Activated CD8-positive, alpha-beta T cell treated with anti-CD3 and anti-CD28 coated beads for 36 hours (primary cell): ENCODE measurements at regions not wholly inside any gene's neighbourhood (a gene's known extent, or its start where the extent isn't known, plus 50 kb on each side); places are given as distances from the start of the nearest gene placed in this dataset.

Source experiments
- ATAC-seq: fragments of 200-7000 bp; cut with Tn5 transposase; one replicate; pipeline ENCODE4 v1.10.0; 2021; ENCODE audit warnings: mild to moderate bottlenecking, moderate library complexity
- CTCF ChIA-PET: fragments of 350-600 bp; sonication (Branson Sonifier 250); formaldehyde crosslinking; loops from one replicate; lab custom pipeline; 2021; ENCODE audit warnings: antibody characterized with exemption; lab: Charles Lee
- POLR2A ChIA-PET: fragments of 350-600 bp; sonication (Branson Sonifier 250); formaldehyde crosslinking; loops from one replicate; lab custom pipeline; 2021; ENCODE audit warnings: antibody characterized with exemption; lab: Charles Lee
- DNase-seq: peaks from one replicate; pipeline ENCODE4 v3.0.0-alpha.2; 2020
- H3K27ac Mint-ChIP-seq: one replicate; pipeline ENCODE4 v1.8.0; 2021; ENCODE audit warnings: mild to moderate bottlenecking, mixed read lengths
- H3K27me3 Mint-ChIP-seq: one replicate; pipeline ENCODE4 v1.8.0; 2021; ENCODE audit warnings: mixed read lengths
- H3K36me3 Mint-ChIP-seq: one replicate; pipeline ENCODE4 v1.8.0; 2021; ENCODE audit warnings: low read depth, mixed read lengths
- H3K4me1 Mint-ChIP-seq: one replicate; pipeline ENCODE4 v1.8.0; 2021; ENCODE audit warnings: low read depth, mixed read lengths
- H3K4me3 Mint-ChIP-seq: one replicate; pipeline ENCODE4 v1.8.0; 2021; ENCODE audit warnings: mild to moderate bottlenecking, moderate library complexity, mixed read lengths
- H3K9me3 Mint-ChIP-seq: one replicate; pipeline ENCODE4 v1.8.0; 2021; ENCODE audit warnings: mixed read lengths
- intact Hi-C: fragments of 100-400 bp; cut with micrococcal nuclease; formaldehyde crosslinking; loops from one replicate; pipeline ENCODE4 v1.10.0; 2022
- TF ChIP-seq, protein P1 (sequence below): fragments of 200-600 bp; IDR thresholded peaks from one replicate; pipeline ENCODE4 v1.8.0; 2022; ENCODE audit warnings: antibody characterized with exemption, mild to moderate bottlenecking

DNA sequence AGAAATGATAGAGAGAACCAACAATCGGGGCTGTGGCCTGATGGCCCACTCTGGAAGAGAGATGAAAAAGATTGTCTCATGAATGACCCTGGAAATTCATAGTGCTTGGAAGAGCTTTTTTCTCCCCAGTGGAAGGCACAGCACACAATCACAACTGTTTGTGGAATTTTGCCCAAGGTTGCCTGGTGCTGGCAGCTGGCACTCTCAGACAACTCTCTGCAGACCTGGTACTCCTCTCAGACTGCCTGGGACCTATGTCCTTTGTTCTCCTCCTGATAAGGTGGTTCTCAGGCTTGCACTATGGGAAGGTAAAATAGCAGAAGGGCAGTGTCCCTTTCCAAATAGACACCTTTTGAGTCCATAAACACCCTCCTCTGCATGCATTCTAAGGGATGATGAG, 144.1 kb upstream of the SEL1L start:
- H3K27me3 Mint-ChIP-seq: peaks cover 9% of the 10 kb centered on the region
- intact Hi-C loops: no loop called here
- no peak overlapping the region for H3K27ac Mint-ChIP-seq
- ChIA-PET POLR2A (no interaction called here), CTCF (no interaction called here)
- ATAC-seq (no peak), DNase-seq (no peak)
- H3K36me3 Mint-ChIP-seq: no peaks in the 10 kb centered on the region
- no peaks in the 10 kb centered on the region for H3K9me3 Mint-ChIP-seq
- H3K4me1 Mint-ChIP-seq: no peaks in the 10 kb centered on the region
- no peak overlapping the region for H3K4me3 Mint-ChIP-seq
- TF ChIP-seq, protein P1, sequence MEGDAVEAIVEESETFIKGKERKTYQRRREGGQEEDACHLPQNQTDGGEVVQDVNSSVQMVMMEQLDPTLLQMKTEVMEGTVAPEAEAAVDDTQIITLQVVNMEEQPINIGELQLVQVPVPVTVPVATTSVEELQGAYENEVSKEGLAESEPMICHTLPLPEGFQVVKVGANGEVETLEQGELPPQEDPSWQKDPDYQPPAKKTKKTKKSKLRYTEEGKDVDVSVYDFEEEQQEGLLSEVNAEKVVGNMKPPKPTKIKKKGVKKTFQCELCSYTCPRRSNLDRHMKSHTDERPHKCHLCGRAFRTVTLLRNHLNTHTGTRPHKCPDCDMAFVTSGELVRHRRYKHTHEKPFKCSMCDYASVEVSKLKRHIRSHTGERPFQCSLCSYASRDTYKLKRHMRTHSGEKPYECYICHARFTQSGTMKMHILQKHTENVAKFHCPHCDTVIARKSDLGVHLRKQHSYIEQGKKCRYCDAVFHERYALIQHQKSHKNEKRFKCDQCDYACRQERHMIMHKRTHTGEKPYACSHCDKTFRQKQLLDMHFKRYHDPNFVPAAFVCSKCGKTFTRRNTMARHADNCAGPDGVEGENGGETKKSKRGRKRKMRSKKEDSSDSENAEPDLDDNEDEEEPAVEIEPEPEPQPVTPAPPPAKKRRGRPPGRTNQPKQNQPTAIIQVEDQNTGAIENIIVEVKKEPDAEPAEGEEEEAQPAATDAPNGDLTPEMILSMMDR: no peak

DNA sequence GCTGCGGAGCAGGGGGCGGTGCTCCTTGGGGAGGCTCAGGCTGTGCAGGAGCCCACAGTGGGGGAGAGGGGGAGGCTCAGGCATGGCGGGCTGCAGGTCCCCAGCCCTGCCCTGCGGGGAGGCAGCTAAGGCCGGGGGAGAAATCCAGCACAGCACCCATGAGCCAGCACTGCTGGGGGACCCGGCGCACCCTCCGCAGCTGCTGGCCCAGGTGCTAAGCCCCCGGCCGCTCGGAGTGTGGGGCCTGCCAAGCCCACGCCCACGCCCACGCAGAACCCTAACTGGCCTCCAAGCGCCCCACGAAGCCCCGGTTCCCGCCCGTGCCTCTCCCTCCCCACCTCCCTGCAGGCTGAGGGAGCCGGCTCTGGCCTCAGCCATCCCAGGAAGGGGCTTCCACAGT, 145.6 kb upstream of the SEL1L start:
- H3K9me3 Mint-ChIP-seq: no peaks in the 10 kb centered on the region
- no peaks in the 10 kb centered on the region for H3K36me3 Mint-ChIP-seq
- CTCF ChIA-PET: no interaction called here
- no peaks in the 10 kb centered on the region for H3K4me1 Mint-ChIP-seq
- ATAC-seq (no peak), DNase-seq (no peak)
- intact Hi-C loops: no loop called here
- TF ChIP-seq, protein P1: no peak
- H3K27ac Mint-ChIP-seq: no peak overlapping the region
- POLR2A ChIA-PET: no interaction called here
- no peak overlapping the region for H3K4me3 Mint-ChIP-seq
- peaks cover 8% of the 10 kb centered on the region for H3K27me3 Mint-ChIP-seq

DNA sequence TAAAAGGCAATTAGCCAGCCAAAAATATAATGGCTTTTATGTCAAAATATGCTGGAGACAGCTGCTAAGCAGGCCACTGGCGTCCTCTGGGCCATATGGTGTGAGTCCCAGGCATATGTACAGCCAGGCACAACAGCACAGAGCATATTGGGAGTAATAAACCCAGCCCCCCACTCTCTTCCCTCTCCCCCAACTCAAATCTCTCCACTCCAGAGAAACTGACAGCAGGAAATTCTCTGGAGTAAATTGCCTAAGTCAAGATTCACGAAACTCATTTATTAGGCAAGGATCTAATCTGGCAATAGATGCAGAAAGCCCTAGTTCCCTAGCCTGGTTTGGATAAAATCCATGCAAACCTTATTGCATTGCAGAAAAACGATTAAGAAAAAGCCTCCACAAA, 147.9 kb upstream of the SEL1L start:
- CTCF ChIA-PET: no interaction called here
- intact Hi-C loops: no loop called here

DNA sequence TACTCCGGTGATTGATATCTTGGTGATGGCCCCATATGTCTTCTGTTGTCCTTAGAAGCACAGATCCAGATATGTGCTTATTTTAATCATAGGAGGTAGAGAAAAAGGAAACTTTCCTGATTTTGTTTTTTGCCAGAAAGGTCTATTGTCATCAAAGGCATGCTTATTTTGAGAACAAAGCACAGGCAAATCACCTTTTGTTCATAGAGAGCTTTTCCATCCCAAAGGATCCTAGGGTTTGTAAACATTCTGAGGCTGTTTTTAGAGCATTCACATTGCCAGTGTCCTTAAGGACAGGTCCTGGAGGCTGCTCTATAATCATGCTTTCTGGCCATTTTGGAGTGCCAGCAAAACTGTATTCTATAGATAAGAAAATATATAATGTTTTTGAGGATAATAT, 148.5 kb upstream of the SEL1L start:
- no peaks in the 10 kb centered on the region for H3K9me3 Mint-ChIP-seq
- H3K27ac Mint-ChIP-seq: no peak overlapping the region
- no peak overlapping the region for H3K4me3 Mint-ChIP-seq
- DNase-seq: no peak
- POLR2A ChIA-PET: no interaction called here
- H3K27me3 Mint-ChIP-seq: peaks cover 7% of the 10 kb centered on the region
- intact Hi-C loops: no loop called here
- TF ChIP-seq, protein P1: no peak
- H3K36me3 Mint-ChIP-seq: no peaks in the 10 kb centered on the region
- H3K4me1 Mint-ChIP-seq: no peaks in the 10 kb centered on the region
- no peak for ATAC-seq
- CTCF ChIA-PET: no interaction called here

More for the DNA sequence above, 147.9 kb upstream of the SEL1L start:
- Mint-ChIP-seq H3K36me3 (no peaks in the 10 kb centered on the region), H3K4me3 (no peak overlapping the region), H3K9me3 (no peaks in the 10 kb centered on the region), H3K27me3 (peaks cover 7% of the 10 kb centered on the region), H3K4me1 (no peaks in the 10 kb centered on the region), H3K27ac (no peak overlapping the region)
- ATAC-seq: no peak
- TF ChIP-seq, protein P1: no peak
- DNase-seq: no peak
- POLR2A ChIA-PET: no interaction called here

DNA sequence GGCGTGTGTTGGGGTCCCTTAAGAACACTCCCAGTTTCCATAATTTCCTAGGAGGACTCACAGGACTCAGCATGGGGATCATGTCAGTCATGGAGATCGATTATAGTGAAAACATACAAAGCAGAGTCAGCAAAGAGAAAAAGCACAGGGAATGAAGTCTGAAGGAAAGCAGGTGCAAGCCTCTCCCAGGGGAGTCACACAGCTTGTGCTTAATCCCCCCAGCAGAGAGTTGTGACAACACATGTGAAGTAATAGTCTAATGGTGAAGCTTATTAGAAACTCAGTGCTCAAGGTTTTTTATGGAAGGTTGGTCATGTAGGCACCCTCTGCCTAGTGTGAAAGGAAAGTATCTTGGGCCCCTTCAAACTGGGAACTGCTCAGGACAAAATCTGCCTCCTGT, 149.0 kb upstream of the SEL1L start:
- Mint-ChIP-seq H3K9me3 (no peaks in the 10 kb centered on the region), H3K4me1 (no peaks in the 10 kb centered on the region), H3K27ac (no peak overlapping the region), H3K36me3 (no peaks in the 10 kb centered on the region), H3K4me3 (no peak overlapping the region), H3K27me3 (peaks cover 7% of the 10 kb centered on the region)
- no peak for DNase-seq
- TF ChIP-seq, protein P1: no peak
- no peak for ATAC-seq
- ChIA-PET POLR2A (no interaction called here), CTCF (no interaction called here)
- intact Hi-C loops: no loop called here
